PC-3 (cell line): ENCODE measurements at regions not wholly inside any gene's neighbourhood (a gene's known extent, or its start where the extent isn't known, plus 50 kb on each side); places are given as distances from the start of the nearest gene placed in this dataset.

Source experiments
- ATAC-seq: fragments of 200-7000 bp; cut with Tn5 transposase; 2 replicates; pipeline ENCODE4 v1.9.1; 2020; ENCODE audit warnings: mild to moderate bottlenecking, moderate library complexity
- BruUV-seq: library from RNA; stranded (reverse); fragments of 400-500 nt; replicated peaks from 2 replicates; lab custom pipeline; 2021; lab: Mats Ljungman, UMichigan
- CTCF ChIA-PET: fragments of 300-600 bp; sonication (Branson Sonifier 250); formaldehyde crosslinking; loops from one replicate; lab custom pipeline; 2022; ENCODE audit warnings: antibody characterized with exemption; lab: Charles Lee
- POLR2A ChIA-PET: fragments of 300-600 bp; sonication (Branson Sonifier 250); formaldehyde crosslinking; loops from one replicate; lab custom pipeline; 2022; ENCODE audit warnings: antibody characterized with exemption; ENCODE audit not compliant: unreplicated experiment; lab: Charles Lee
- DNase-seq: peaks from one replicate; pipeline ENCODE4 v3.0.0-alpha.2; 2015
- H2AFZ ChIP-seq: fragments of 300-600 bp; sonication (generic); 2 replicates; pipeline ENCODE4 v1.6.0; 2016; ENCODE audit warnings: antibody characterized with exemption, low read length
- H3F3A ChIP-seq: fragments of 300-600 bp; sonication (generic); one replicate; pipeline ENCODE4 v1.6.0; 2017; ENCODE audit warnings: antibody characterized with exemption, low read length, control low read depth, mild to moderate bottlenecking; ENCODE audit not compliant: unreplicated experiment
- H3K27ac ChIP-seq: fragments of 300-600 bp; sonication (generic); 2 replicates; pipeline ENCODE4 v1.5.1; 2016; ENCODE audit warnings: mild to moderate bottlenecking, low read length
- H3K27me3 ChIP-seq: fragments of 300-600 bp; sonication (generic); 2 replicates; pipeline ENCODE4 v1.6.1; 2016; ENCODE audit warnings: low read length, mixed read lengths
- H3K36me3 ChIP-seq: fragments of 300-600 bp; sonication (generic); 2 replicates; pipeline ENCODE4 v1.6.1; 2016; ENCODE audit warnings: low read depth, mixed run types, low read length, mixed read lengths
- H3K4me1 ChIP-seq: fragments of 300-600 bp; sonication (generic); 2 replicates; pipeline ENCODE4 v1.5.1; 2016; ENCODE audit warnings: low read length; ENCODE audit not compliant: insufficient read depth
- H3K4me2 ChIP-seq: fragments of 300-600 bp; sonication (generic); 2 replicates; pipeline ENCODE4 v1.6.0; 2016; ENCODE audit warnings: low read length
- H3K4me3 ChIP-seq: fragments of 300-600 bp; sonication (generic); 2 replicates; pipeline ENCODE4 v1.5.1; 2016; ENCODE audit warnings: mild to moderate bottlenecking, low read length, mixed read lengths
- H3K79me2 ChIP-seq: fragments of 300-600 bp; sonication (generic); 2 replicates; pipeline ENCODE4 v1.6.1; 2017; ENCODE audit warnings: low read length, mixed read lengths
- H3K9ac ChIP-seq: fragments of 300-600 bp; sonication (generic); 2 replicates; pipeline ENCODE4 v1.6.0; 2016; ENCODE audit warnings: mild to moderate bottlenecking, low read length
- H3K9me2 ChIP-seq: fragments of 300-600 bp; sonication (generic); replicated peaks from 2 replicates; pipeline ENCODE4 v1.6.1; 2016; ENCODE audit warnings: mixed run types, low read length, mixed read lengths
- H3K9me3 ChIP-seq: fragments of 300-600 bp; sonication (generic); 2 replicates; pipeline ENCODE4 v1.6.1; 2016; ENCODE audit warnings: low read length, mixed read lengths
- H4K20me1 ChIP-seq: fragments of 300-600 bp; sonication (generic); 2 replicates; pipeline ENCODE4 v1.6.1; 2016; ENCODE audit warnings: low read length, mixed read lengths
- CTCF ChIP-seq: fragments of 300-600 bp; sonication (generic); conservative IDR thresholded peaks from 2 replicates; pipeline ENCODE4 v1.5.1; 2017; ENCODE audit warnings: antibody characterized with exemption, low read depth, mild to moderate bottlenecking, low read length
- EZH2 ChIP-seq: fragments of 300-600 bp; sonication (generic); IDR thresholded peaks from one replicate; pipeline ENCODE4 v1.6.1; 2017; ENCODE audit warnings: antibody characterized with exemption, mild to moderate bottlenecking, low read length; ENCODE audit not compliant: unreplicated experiment
- EZH2phosphoT487 ChIP-seq: fragments of 300-600 bp; sonication (generic); IDR thresholded peaks from 2 replicates; pipeline ENCODE4 v1.6.1; 2018; ENCODE audit warnings: mild to moderate bottlenecking, antibody characterized with exemption, low read length, borderline replicate concordance
- intact Hi-C: fragments of 100-400 bp; cut with micrococcal nuclease; formaldehyde crosslinking; loops from 2 replicates; pipeline ENCODE4 v1.9.0; 2023

DNA sequence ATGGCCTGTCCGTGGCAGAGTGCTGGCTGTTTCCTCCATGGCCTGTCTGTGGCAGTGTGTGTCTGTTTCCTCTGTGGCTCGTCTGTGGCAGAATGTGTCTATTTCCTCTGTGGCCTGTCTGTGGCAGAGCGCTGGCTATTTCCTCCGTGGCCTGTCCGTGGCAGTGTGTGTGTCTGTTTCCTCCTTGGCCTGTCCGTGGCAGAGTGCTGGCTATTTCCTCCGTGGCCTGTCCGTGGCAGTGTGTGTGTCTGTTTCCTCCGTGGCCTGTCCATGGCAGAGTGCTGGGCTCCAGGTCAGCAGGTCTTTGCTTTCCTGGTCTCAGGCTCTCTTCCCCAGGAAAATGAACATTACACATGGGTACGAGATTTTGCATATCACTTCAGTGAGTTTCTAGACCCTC lies 138.4 kb upstream of the IPO9 start:
- Histone ChIP-seq H3K79me2 (no peaks in the 10 kb centered on the region), H4K20me1 (no peaks in the 10 kb centered on the region)
- no TSS peak for BruUV-seq

DNA sequence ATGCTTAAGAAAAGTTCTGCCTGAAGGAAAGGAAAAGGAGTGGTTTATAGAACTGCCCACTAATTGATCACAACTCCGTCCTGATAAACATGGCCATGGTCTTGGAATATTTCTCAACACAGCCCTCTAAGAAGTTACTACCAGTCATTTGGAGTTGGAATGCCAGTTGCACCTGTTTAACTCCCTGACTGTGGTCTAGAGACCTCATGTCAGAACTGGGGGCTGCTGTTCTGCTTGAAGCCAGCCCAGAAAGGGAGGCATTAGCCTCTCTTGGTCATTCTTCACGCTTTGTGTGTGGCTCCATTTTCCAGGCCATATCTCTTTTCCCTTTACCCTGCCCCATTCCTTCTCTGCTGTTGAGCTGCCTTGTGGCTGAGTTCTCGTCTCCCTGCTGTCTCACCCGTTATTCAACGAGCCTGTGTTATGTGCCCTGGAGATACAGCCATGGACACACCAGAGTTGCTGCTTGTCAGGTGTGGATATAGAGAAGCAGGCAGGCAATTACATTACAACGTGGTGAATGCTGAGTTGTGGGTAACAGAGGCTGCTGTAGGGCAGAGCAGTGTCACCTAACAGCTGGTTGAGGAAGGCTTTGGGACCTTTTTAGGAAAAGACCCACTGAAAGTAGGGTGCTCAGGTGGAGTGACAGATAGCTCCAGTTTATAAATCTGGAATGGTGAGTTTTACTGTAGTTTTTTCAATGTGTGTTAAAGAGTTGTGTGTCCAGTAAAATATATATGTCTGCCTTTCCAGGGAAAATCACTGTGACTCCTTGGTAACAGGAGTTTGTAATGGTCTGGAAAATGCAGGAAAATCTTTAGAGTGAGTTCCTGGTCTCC lies 137.0 kb upstream of the IPO9 start:
- Histone ChIP-seq H3K9ac (no peak overlapping the region), H3K4me2 (no peak overlapping the region), H3F3A (no peaks in the 10 kb centered on the region), H3K4me1 (peaks cover 15% of the 10 kb centered on the region), H3K27me3 (no peaks in the 10 kb centered on the region), H3K4me3 (no peak overlapping the region), H2AFZ (no peak overlapping the region), H3K36me3 (no peaks in the 10 kb centered on the region), H3K9me3 (no peaks in the 10 kb centered on the region), H3K79me2 (no peaks in the 10 kb centered on the region), H3K27ac (no peak overlapping the region), H4K20me1 (no peaks in the 10 kb centered on the region), H3K9me2 (no peaks in the 10 kb centered on the region)
- intact Hi-C loops: no loop called here
- ATAC-seq (no peak), DNase-seq (no peak)
- CTCF ChIA-PET: no interaction called here
- no TSS peak for BruUV-seq
- POLR2A ChIA-PET: no interaction called here
- no peak for TF ChIP-seq EZH2phosphoT487
- TF ChIP-seq CTCF: no peak
- no peak for TF ChIP-seq EZH2

More for the DNA sequence above, 138.4 kb upstream of the IPO9 start:
- no peaks in the 10 kb centered on the region for H3K9me2 ChIP-seq
- H2AFZ ChIP-seq: no peak overlapping the region
- TF ChIP-seq CTCF (no peak), EZH2phosphoT487 (no peak), EZH2 (no peak)
- ChIA-PET CTCF (no interaction called here), POLR2A (no interaction called here)
- no peaks in the 10 kb centered on the region for H3F3A ChIP-seq
- intact Hi-C loops: no loop called here
- no peak overlapping the region for H3K4me2 ChIP-seq
- peaks cover 2% of the 10 kb centered on the region; the same call in 1 of the 2 replicates for H3K4me1 ChIP-seq
- no peak overlapping the region for H3K4me3 ChIP-seq
- no peaks in the 10 kb centered on the region for H3K36me3 ChIP-seq
- H3K9ac ChIP-seq: no peak overlapping the region
- no peaks in the 10 kb centered on the region for H3K27me3 ChIP-seq
- no peak for ATAC-seq
- no peaks in the 10 kb centered on the region for H3K9me3 ChIP-seq
- DNase-seq: no peak
- H3K27ac ChIP-seq: no peak overlapping the region
